H1 (cell line): ENCODE measurements at regions not wholly inside any gene's neighbourhood (a gene's known extent, or its start where the extent isn't known, plus 50 kb on each side); places are given as distances from the start of the nearest gene placed in this dataset.

Experiments
- CTCF ChIA-PET: fragments of 300-600 bp; sonication (Branson Sonifier 250); formaldehyde crosslinking; loops from one replicate; lab custom pipeline; 2021; ENCODE audit not compliant: partially characterized antibody; lab: Charles Lee
- POLR2A ChIA-PET: fragments of 300-600 bp; sonication (Branson Sonifier 250); formaldehyde crosslinking; loops from one replicate; lab custom pipeline; 2021; ENCODE audit warnings: inconsistent platforms; ENCODE audit not compliant: partially characterized antibody; lab: Charles Lee
- DNase-seq, 2 experiments: peaks; one replicate each; pipeline versions ENCODE4 v3.0.0 to v3.0.0-alpha.2; 2010 to 2022; ENCODE audit warnings: low spot score in 2 of 2, low read depth in 1 of 2, mixed read lengths in 1 of 2
- FAIRE-seq: peaks from 2 replicates; lab custom pipeline; 2011; peaks lifted over from hg19 to GRCh38; lab: Jason Lieb, UNC
- H2AFZ ChIP-seq: 2 replicates; pipeline ENCODE4 v1.8.1; 2012; ENCODE audit warnings: low read length, inconsistent platforms
- H2AK5ac ChIP-seq: 2 replicates; pipeline ENCODE4 v1.6.1; 2013; ENCODE audit warnings: low read depth, low read length
- H2BK120ac ChIP-seq: replicated peaks from 2 replicates; pipeline ENCODE3; 2013; ENCODE audit warnings: low read depth, low read length, inconsistent platforms
- H2BK12ac ChIP-seq: 2 replicates; pipeline ENCODE4 v1.6.1; 2013; ENCODE audit warnings: low read depth, low read length
- H2BK15ac ChIP-seq: 2 replicates; pipeline ENCODE4 v1.6.1; 2013; ENCODE audit warnings: low read length
- H2BK20ac ChIP-seq: 2 replicates; pipeline ENCODE4 v1.6.1; 2013; ENCODE audit warnings: low read length
- H2BK5ac ChIP-seq: 2 replicates; pipeline ENCODE4 v1.6.1; 2013; ENCODE audit warnings: low read depth, low read length
- H3K14ac ChIP-seq: 2 replicates; pipeline ENCODE4 v1.6.1; 2013; ENCODE audit warnings: inconsistent platforms; ENCODE audit not compliant: insufficient read length
- H3K18ac ChIP-seq: 2 replicates; pipeline ENCODE4 v1.6.1; 2013; ENCODE audit warnings: low read length; ENCODE audit errors: extremely low read depth
- H3K23ac ChIP-seq: 2 replicates; pipeline ENCODE4 v1.6.1; 2013; ENCODE audit warnings: inconsistent platforms; ENCODE audit not compliant: insufficient read length
- H3K23me2 ChIP-seq: 2 replicates; pipeline ENCODE4 v1.6.1; 2013; ENCODE audit warnings: low read depth, low read length
- H3K27ac ChIP-seq: 2 replicates; pipeline ENCODE4 v1.6.1; 2011; ENCODE audit warnings: low read depth, low read length, inconsistent platforms
- H3K27me3 ChIP-seq, 4 experiments: replicated peaks in 1 of 4; 1 replicate in 1 of 4; 2 replicates in 3 of 4; pipeline versions ENCODE4 v1.6.1 to v1.8.1; 2011 to 2013; ENCODE audit warnings: low read length in 3 of 4, mild to moderate bottlenecking in 3 of 4, inconsistent platforms in 2 of 4, mixed read lengths in 2 of 4, moderate library complexity in 1 of 4; ENCODE audit not compliant: control insufficient read depth in 3 of 4, insufficient read depth in 3 of 4; ENCODE audit errors: extremely low read depth in 1 of 4
- H3K36me3 ChIP-seq, 4 experiments: 2 replicates each; pipeline versions ENCODE4 v1.6.1 to v1.8.1; 2011 to 2013; ENCODE audit warnings: mild to moderate bottlenecking in 4 of 4, low read length in 3 of 4, moderate library complexity in 2 of 4, control low read depth in 1 of 4, inconsistent platforms in 1 of 4; ENCODE audit not compliant: insufficient read depth in 4 of 4, control insufficient read depth in 2 of 4
- H3K4ac ChIP-seq: replicated peaks from 2 replicates; pipeline ENCODE3; 2013; ENCODE audit warnings: low read length, low read depth, mixed read lengths, inconsistent platforms; ENCODE audit not compliant: insufficient read length
- H3K4me1 ChIP-seq, 4 experiments: replicated peaks in 1 of 4; 1 replicate in 1 of 4; 2 replicates in 3 of 4; pipeline versions ENCODE4 v1.6.1 to v1.8.1; 2011 to 2013; ENCODE audit warnings: low read length in 3 of 4, inconsistent platforms in 2 of 4, mixed read lengths in 1 of 4; ENCODE audit not compliant: insufficient read depth in 4 of 4, control insufficient read depth in 3 of 4
- H3K4me2 ChIP-seq, 2 experiments: 2 replicates each; pipeline versions ENCODE4 v1.6.1 to v1.8.1; 2011 to 2013; ENCODE audit warnings: low read depth in 2 of 2, low read length in 2 of 2, control low read depth in 1 of 2, inconsistent platforms in 1 of 2, mild to moderate bottlenecking in 1 of 2; ENCODE audit not compliant: insufficient read depth in 1 of 2
- H3K4me3 ChIP-seq, 4 experiments: fragments of 200-600, 300-600 bp in 1 of 4; sonication (generic), shearing (Covaris generic), sonication (Bioruptor Twin) in 1 of 4; 2 replicates each; pipeline versions ENCODE4 v1.5.1 to v1.8.1; 2011 to 2016; ENCODE audit warnings: low read length in 4 of 4, low read depth in 3 of 4, control low read depth in 2 of 4, inconsistent platforms in 2 of 4, mild to moderate bottlenecking in 2 of 4, mixed read lengths in 1 of 4, moderate library complexity in 1 of 4; ENCODE audit not compliant: insufficient read depth in 2 of 4; ENCODE audit errors: extremely low read depth in 1 of 4
- H3K56ac ChIP-seq: replicated peaks from 2 replicates; pipeline ENCODE3; 2013; ENCODE audit warnings: low read depth, mild to moderate bottlenecking, mixed read lengths, low read length, inconsistent platforms; ENCODE audit not compliant: insufficient read length
- H3K79me1 ChIP-seq: 2 replicates; pipeline ENCODE4 v1.6.1; 2013; ENCODE audit warnings: low read depth, low read length, control low read depth
- H3K79me2 ChIP-seq, 2 experiments: 2 replicates each; pipeline versions ENCODE4 v1.6.1 to v1.8.1; 2012 to 2013; ENCODE audit warnings: low read length in 2 of 2, mild to moderate bottlenecking in 2 of 2, inconsistent platforms in 1 of 2; ENCODE audit not compliant: insufficient read depth in 2 of 2, control insufficient read depth in 1 of 2
- H3K9ac ChIP-seq, 4 experiments: replicated peaks in 1 of 4; 1 replicate in 1 of 4; 2 replicates in 3 of 4; pipeline versions ENCODE4 v1.6.1 to v1.8.1; 2011 to 2013; ENCODE audit warnings: low read depth in 3 of 4, low read length in 3 of 4, control low read depth in 2 of 4, mild to moderate bottlenecking in 2 of 4, moderate library complexity in 2 of 4, inconsistent platforms in 1 of 4; ENCODE audit errors: extremely low read depth in 1 of 4
- H3K9me3 ChIP-seq, 2 experiments: 2 replicates each; pipeline versions ENCODE4 v1.6.1 to v1.8.1; 2012 to 2013; ENCODE audit warnings: mild to moderate bottlenecking in 2 of 2, moderate library complexity in 2 of 2, control low read depth in 1 of 2, inconsistent platforms in 1 of 2, low read depth in 1 of 2, low read length in 1 of 2, mixed read lengths in 1 of 2; ENCODE audit not compliant: insufficient read depth in 2 of 2
- H4K20me1 ChIP-seq, 2 experiments: replicated peaks in 1 of 2; 2 replicates each; pipeline versions ENCODE3 to v1.8.1; 2011 to 2013; ENCODE audit warnings: inconsistent platforms in 2 of 2, low read length in 2 of 2, mild to moderate bottlenecking in 1 of 2; ENCODE audit not compliant: insufficient read depth in 2 of 2, control insufficient read depth in 1 of 2
- H4K5ac ChIP-seq: 2 replicates; pipeline ENCODE4 v1.6.1; 2013; ENCODE audit warnings: low read length, low read depth, mixed read lengths, inconsistent platforms; ENCODE audit not compliant: insufficient read length
- H4K8ac ChIP-seq: 2 replicates; pipeline ENCODE4 v1.8.0; 2013; ENCODE audit warnings: mild to moderate bottlenecking, moderate library complexity, low read length, inconsistent platforms; ENCODE audit not compliant: insufficient read depth; ENCODE audit errors: extremely low read depth
- H4K91ac ChIP-seq: replicated peaks from 2 replicates; pipeline ENCODE3; 2013; ENCODE audit warnings: low read length, mixed read lengths, inconsistent platforms; ENCODE audit not compliant: insufficient read length
- CEBPB ChIP-seq: IDR thresholded peaks from 2 replicates; pipeline ENCODE4 v1.6.1; 2012; ENCODE audit warnings: low read depth, low read length
- E2F6 ChIP-seq: IDR thresholded peaks from 2 replicates; pipeline ENCODE4 v1.6.1; 2012; ENCODE audit warnings: inconsistent platforms
- GTF2F1 ChIP-seq: IDR thresholded peaks from 2 replicates; pipeline ENCODE4 v1.6.1; 2012; ENCODE audit warnings: low read depth, low read length, improper control_type of control experiment, borderline replicate concordance
- KDM1A ChIP-seq: fragments of 200-600, 300-600 bp; sonication (generic); IDR thresholded peaks from 2 replicates; pipeline ENCODE4 v1.7.1; 2016; ENCODE audit warnings: mild to moderate bottlenecking, low read length, borderline replicate concordance
- KDM4A ChIP-seq: IDR thresholded peaks from one replicate; pipeline ENCODE4 v1.7.1; 2012; ENCODE audit warnings: low read depth, mild to moderate bottlenecking, moderate library complexity, low read length, inconsistent platforms; ENCODE audit not compliant: severe bottlenecking
- MAFK ChIP-seq: IDR thresholded peaks from 2 replicates; pipeline ENCODE4 v1.6.1; 2012; ENCODE audit warnings: low read depth, mild to moderate bottlenecking, improper control_type of control experiment, low read length
- POU5F1 ChIP-seq: IDR thresholded peaks from 2 replicates; pipeline ENCODE4 v1.6.1; 2011; ENCODE audit warnings: low read depth, mild to moderate bottlenecking, low read length, moderate library complexity
- RNF2 ChIP-seq: fragments of 200-900, 300-1000 bp; sonication (generic); IDR thresholded peaks from 2 replicates; pipeline ENCODE4 v1.7.1; 2016; ENCODE audit warnings: borderline replicate concordance, low read depth, mild to moderate bottlenecking, antibody characterized with exemption, low read length; ENCODE audit not compliant: poor library complexity, severe bottlenecking; ENCODE audit errors: missing control alignments
- RXRA ChIP-seq: IDR thresholded peaks from 2 replicates; pipeline ENCODE4 v1.6.1; 2011; ENCODE audit warnings: low read depth, mild to moderate bottlenecking, low read length, moderate library complexity; ENCODE audit not compliant: insufficient read depth
- SP1 ChIP-seq: IDR thresholded peaks from 2 replicates; pipeline ENCODE4 v1.6.1; 2011; ENCODE audit warnings: low read depth, low read length
- SP4 ChIP-seq: IDR thresholded peaks from 2 replicates; pipeline ENCODE4 v1.6.1; 2012; ENCODE audit warnings: low read length, inconsistent platforms
- TAF1 ChIP-seq: IDR thresholded peaks from 2 replicates; pipeline ENCODE4 v1.6.1; 2011; ENCODE audit warnings: mild to moderate bottlenecking, low read depth, low read length
- TAF7 ChIP-seq: optimal IDR thresholded peaks from 2 replicates; pipeline ENCODE3; 2011; ENCODE audit warnings: low read depth, mild to moderate bottlenecking, inconsistent platforms, low read length, moderate library complexity, borderline replicate concordance
- TCF12 ChIP-seq: IDR thresholded peaks from 2 replicates; pipeline ENCODE4 v1.6.1; 2011; ENCODE audit warnings: low read depth, mild to moderate bottlenecking, low read length
- WGBS, 2 experiments: shearing (Covaris generic) in 1 of 2; methylation state at CpG; one replicate each; pipeline versions ENCODE4 v1.1.6 to v1.1.7; 2013 to 2015; ENCODE audit warnings: low lambda C conversion rate in 2 of 2, mixed read lengths in 2 of 2, inconsistent platforms in 1 of 2, low coverage in 1 of 2, missing lambda C conversion rate in 1 of 2; ENCODE audit not compliant: insufficient replicate concordance in 2 of 2, insufficient coverage in 1 of 2, insufficient read length in 1 of 2; ENCODE audit errors: extremely low coverage in 1 of 2, missing lambda C conversion rate in 1 of 2; 5-methylcytosine and 5-hydroxymethylcytosine counted together

GRCh38 chr19:23531231-23531790, 136.0 kb upstream of the ZNF91 start:
- H3K4me3 ChIP-seq = no peak overlapping the region
- H2BK15ac ChIP-seq = no peak overlapping the region
- no peak overlapping the region for H3K18ac ChIP-seq
- H4K91ac ChIP-seq = no peak overlapping the region
- no peak overlapping the region for H2BK20ac ChIP-seq
- no peaks in the 10 kb centered on the region for H3K27me3 ChIP-seq
- no peak overlapping the region for H3K56ac ChIP-seq
- H3K4ac ChIP-seq = no peak overlapping the region
- 75% methylated on average over 2 of the region's 2 CpGs; no CpG with 5 or more reads in 1 of the 2 experiments for WGBS, 2 experiments
- no peaks in the 10 kb centered on the region for H4K20me1 ChIP-seq
- H3K9me3 ChIP-seq = peaks cover 56 to 76% of the 10 kb centered on the region in 2 experiments
- no peak overlapping the region for H3K9ac ChIP-seq
- ChIA-PET POLR2A (interaction anchor here (0.7 kb wide), 1 partner anchor 16 kb away, joined by 3 read pairs; no protein-coding TSS in a partner anchor), CTCF (interaction anchor here (0.6 kb wide), 1 partner anchor 63 kb away, joined by 3 read pairs; no protein-coding TSS in a partner anchor)
- H2BK12ac ChIP-seq = no peak overlapping the region
- H3K4me2 ChIP-seq = no peak overlapping the region
- no peaks in the 10 kb centered on the region for H3K79me2 ChIP-seq
- H3K4me1 ChIP-seq = no peaks in the 10 kb centered on the region
- H2BK5ac ChIP-seq = no peak overlapping the region
- H3K79me1 ChIP-seq = no peaks in the 10 kb centered on the region
- no peaks in the 10 kb centered on the region for H3K23me2 ChIP-seq
- no peak overlapping the region for H2AK5ac ChIP-seq
- no peaks in the 10 kb centered on the region; a peak in 1 of 8 replicates for H3K36me3 ChIP-seq
- no peak overlapping the region for H4K5ac ChIP-seq
- no peak overlapping the region for H2AFZ ChIP-seq
- H3K23ac ChIP-seq = no peak overlapping the region
- FAIRE-seq = no peak
- no peak overlapping the region for H2BK120ac ChIP-seq
- H4K8ac ChIP-seq = no peak overlapping the region
- DNase-seq = no peak
- no peak overlapping the region for H3K14ac ChIP-seq
- no peak overlapping the region for H3K27ac ChIP-seq
- TF ChIP-seq KDM1A = no peak
- no peak for TF ChIP-seq TAF1
- no peak for TF ChIP-seq RXRA
- no peak for TF ChIP-seq TCF12
- no peak for TF ChIP-seq POU5F1
- TF ChIP-seq TAF7 = no peak
- TF ChIP-seq E2F6 = no peak
- no peak for TF ChIP-seq KDM4A
- no peak for TF ChIP-seq GTF2F1
- TF ChIP-seq MAFK = no peak
- TF ChIP-seq SP4 = no peak
- no peak for TF ChIP-seq SP1
- TF ChIP-seq CEBPB = no peak
- no peak for TF ChIP-seq RNF2
